ENCODE measurements at regions not wholly inside any gene's neighbourhood (a gene's known extent, or its start where the extent isn't known, plus 50 kb on each side); places are given as distances from the start of the nearest gene placed in this dataset.

GRCh38 chr1:71135571-71135970, 54.7 kb upstream of the ZRANB2 start:
- DNase-seq (ENCODE audit: low spot score in 2 of 2) = no peak

More at GRCh38 chr1:71135571-71135970, 54.7 kb upstream of the ZRANB2 start:
- Histone ChIP-seq H3K36me3 (no peaks in the 10 kb centered on the region), H3K27ac (no peak overlapping the region), H3K4me3 (no peak overlapping the region), H3K4me1 (no peaks in the 10 kb centered on the region), H3K27me3 (no peaks in the 10 kb centered on the region), H3K9me3 (peaks cover 24% of the 10 kb centered on the region)
- WGBS = 73% methylated on average over 2 of the region's 2 CpGs
- TF ChIP-seq POLR2AphosphoS5 (IDR thresholded peaks at IDR 0.05) = no peak
